ENCODE measurements at regions not wholly inside any gene's neighbourhood (a gene's known extent, or its start where the extent isn't known, plus 50 kb on each side); places are given as distances from the start of the nearest gene placed in this dataset.

DNA sequence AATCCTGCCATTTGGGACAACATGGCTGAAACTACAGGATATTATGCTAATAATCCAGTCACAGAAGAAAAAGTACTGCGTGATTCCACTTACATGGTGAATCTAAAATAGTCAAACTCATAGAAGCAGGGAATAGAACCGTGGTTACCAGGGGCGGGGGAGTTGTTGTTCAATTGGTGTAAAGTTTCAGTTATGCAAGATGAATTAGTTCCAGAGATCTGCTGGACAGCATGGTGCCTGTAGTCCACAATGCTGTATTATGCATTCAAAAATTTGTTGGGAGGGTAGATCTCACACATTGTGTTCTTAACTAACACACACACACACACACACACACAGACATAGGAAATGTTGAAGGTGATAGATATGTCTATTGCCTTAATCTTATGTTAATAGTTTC lies 480.5 kb downstream of the DMRT2 start:
- Histone ChIP-seq H3K27ac (no peak overlapping the region), H3K4me3 (no peak overlapping the region), H3K4me1 (no peaks in the 10 kb centered on the region), H3K9me3 (no peaks in the 10 kb centered on the region), H3K27me3 (no peaks in the 10 kb centered on the region), H3K36me3 (no peaks in the 10 kb centered on the region)
- TF ChIP-seq, protein P1, sequence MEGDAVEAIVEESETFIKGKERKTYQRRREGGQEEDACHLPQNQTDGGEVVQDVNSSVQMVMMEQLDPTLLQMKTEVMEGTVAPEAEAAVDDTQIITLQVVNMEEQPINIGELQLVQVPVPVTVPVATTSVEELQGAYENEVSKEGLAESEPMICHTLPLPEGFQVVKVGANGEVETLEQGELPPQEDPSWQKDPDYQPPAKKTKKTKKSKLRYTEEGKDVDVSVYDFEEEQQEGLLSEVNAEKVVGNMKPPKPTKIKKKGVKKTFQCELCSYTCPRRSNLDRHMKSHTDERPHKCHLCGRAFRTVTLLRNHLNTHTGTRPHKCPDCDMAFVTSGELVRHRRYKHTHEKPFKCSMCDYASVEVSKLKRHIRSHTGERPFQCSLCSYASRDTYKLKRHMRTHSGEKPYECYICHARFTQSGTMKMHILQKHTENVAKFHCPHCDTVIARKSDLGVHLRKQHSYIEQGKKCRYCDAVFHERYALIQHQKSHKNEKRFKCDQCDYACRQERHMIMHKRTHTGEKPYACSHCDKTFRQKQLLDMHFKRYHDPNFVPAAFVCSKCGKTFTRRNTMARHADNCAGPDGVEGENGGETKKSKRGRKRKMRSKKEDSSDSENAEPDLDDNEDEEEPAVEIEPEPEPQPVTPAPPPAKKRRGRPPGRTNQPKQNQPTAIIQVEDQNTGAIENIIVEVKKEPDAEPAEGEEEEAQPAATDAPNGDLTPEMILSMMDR (IDR thresholded peaks at IDR 0.05): no peak
- DNase-seq (ENCODE audit: low spot score): no peak

DNA sequence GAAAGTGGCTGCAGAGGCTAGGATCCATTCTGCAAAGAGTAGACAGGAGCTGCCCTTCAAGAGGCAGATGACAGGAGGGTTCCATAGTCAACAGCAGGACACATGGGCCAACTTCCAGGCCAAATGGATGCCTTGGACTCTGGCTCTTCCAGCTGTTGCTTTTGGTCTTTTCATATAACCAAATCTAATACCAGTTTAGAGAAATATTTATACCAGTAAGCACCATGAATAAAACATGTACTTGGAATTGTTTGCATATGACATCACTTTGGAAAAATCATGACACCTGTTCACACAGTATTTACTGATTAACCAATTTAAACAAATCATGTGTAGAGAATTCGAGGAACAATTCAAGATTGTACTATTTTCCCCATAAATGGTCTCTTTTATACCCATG lies 481.3 kb downstream of the DMRT2 start:
- Histone ChIP-seq H3K9me3 (no peaks in the 10 kb centered on the region), H3K4me1 (no peaks in the 10 kb centered on the region), H3K4me3 (no peak overlapping the region), H3K36me3 (no peaks in the 10 kb centered on the region), H3K27ac (no peak overlapping the region), H3K27me3 (no peaks in the 10 kb centered on the region)
- TF ChIP-seq, protein P1 (IDR thresholded peaks at IDR 0.05): no peak
- DNase-seq (ENCODE audit: low spot score): no peak

DNA sequence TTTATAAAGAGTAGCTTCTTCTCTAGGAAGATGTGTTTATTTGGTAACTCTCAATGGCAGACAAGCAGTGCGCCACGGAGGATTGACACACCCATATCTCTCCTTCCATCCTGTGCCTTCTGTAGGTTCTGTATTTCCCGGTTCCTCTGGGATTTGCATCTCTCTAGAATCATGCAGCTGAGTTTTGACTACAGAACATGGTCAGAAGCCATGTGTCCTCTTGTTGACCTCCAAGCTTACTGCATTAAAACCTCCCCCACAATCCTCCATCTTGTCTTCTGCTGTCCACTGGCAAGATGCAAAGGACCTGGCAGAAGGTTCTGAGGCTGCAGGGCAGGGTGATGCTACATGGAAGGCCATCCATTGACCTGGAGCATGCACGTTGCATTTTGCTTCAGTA lies 482.0 kb downstream of the DMRT2 start:
- Histone ChIP-seq H3K9me3 (no peaks in the 10 kb centered on the region), H3K4me1 (no peaks in the 10 kb centered on the region), H3K27me3 (no peaks in the 10 kb centered on the region), H3K4me3 (no peak overlapping the region), H3K36me3 (no peaks in the 10 kb centered on the region), H3K27ac (no peak overlapping the region)
- TF ChIP-seq, protein P1 (IDR thresholded peaks at IDR 0.05): no peak
- no peak for DNase-seq (ENCODE audit: low spot score)

DNA sequence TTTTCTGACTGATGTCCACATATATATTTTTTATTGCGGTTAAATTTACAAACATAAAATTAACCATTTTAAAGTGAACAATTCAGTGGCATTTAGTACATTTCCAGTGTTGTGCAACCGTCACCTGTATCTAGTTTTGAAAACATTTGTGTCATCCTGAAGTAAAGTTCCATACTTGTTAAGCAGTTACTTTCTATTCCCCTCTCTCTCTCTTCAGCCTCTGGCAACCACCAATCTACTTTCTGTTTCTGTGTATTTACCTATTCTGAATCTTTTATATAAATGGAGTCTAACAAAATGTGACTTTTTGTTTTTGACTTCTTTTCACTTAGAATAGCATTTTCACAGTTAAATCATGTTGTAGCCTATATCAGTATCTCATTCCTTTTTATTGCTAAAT lies 480.1 kb upstream of the SMARCA2 start:
- TF ChIP-seq, protein P1 (IDR thresholded peaks at IDR 0.05): no peak
- H3K9me3 ChIP-seq: no peaks in the 10 kb centered on the region
- no peak overlapping the region for H3K27ac ChIP-seq
- no peak overlapping the region for H3K4me3 ChIP-seq
- H3K36me3 ChIP-seq: no peaks in the 10 kb centered on the region
- H3K4me1 ChIP-seq: no peaks in the 10 kb centered on the region
- no peak for DNase-seq (ENCODE audit: low spot score)
- H3K27me3 ChIP-seq: no peaks in the 10 kb centered on the region

DNA sequence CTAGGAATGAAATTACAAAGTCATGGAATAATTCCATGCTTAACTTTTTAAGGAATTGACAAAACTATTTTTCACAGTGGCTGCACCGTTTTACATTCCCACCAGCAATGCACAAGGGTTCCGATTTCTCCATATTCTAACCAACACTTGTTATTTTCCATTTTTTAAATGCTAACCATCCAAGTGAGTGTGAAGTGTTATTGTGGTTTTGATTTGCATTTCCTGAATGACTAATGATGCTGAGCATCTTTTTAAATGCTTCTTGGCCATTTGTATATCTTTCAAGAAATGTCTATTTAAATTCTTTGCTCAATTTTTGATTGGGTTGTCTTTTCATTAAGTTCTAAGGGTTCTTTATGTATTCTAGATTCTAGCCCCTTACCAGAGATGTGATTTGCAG lies 479.5 kb upstream of the SMARCA2 start:
- TF ChIP-seq, protein P1 (IDR thresholded peaks at IDR 0.05): no peak
- DNase-seq (ENCODE audit: low spot score): no peak
- H3K36me3 ChIP-seq: no peaks in the 10 kb centered on the region
- no peaks in the 10 kb centered on the region for H3K27me3 ChIP-seq
- H3K9me3 ChIP-seq: no peaks in the 10 kb centered on the region
- no peak overlapping the region for H3K27ac ChIP-seq
- no peak overlapping the region for H3K4me3 ChIP-seq
- no peaks in the 10 kb centered on the region for H3K4me1 ChIP-seq

DNA sequence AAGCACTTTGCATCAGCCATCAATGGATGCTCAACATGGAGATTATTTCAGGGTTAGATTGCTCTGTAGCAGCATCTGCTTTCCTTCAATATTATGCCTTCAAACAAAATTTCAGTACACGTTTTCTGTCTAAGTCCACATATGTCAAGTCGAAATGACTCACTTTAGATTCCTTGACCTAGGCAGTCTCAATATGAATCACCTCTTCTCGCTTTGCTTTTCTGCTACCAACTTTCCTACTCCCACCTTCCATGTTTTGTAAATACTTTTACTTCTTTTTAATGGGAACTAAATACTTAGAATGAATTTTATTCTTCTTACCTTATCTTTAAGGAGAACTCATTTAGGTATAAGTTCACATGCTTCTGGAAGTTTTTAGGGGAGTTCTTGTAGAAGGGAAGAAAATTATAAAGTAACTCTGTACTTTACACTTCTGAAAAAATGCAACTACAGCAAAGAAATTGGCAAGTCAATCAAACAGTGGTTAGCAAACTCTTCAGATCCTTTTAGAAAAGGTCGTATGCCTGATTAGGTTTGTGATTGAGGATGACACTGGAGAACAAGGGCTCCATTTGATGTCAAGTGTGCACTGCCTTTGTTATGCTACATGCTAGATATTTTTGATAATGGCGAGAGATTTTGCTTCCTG lies 478.5 kb upstream of the SMARCA2 start:
- no peaks in the 10 kb centered on the region for H3K27me3 ChIP-seq
- no peaks in the 10 kb centered on the region for H3K36me3 ChIP-seq
- no peak for DNase-seq (ENCODE audit: low spot score)
- H3K9me3 ChIP-seq: no peaks in the 10 kb centered on the region
- no peak overlapping the region for H3K4me3 ChIP-seq
- H3K4me1 ChIP-seq: no peaks in the 10 kb centered on the region
- no peak overlapping the region for H3K27ac ChIP-seq
- TF ChIP-seq, protein P1 (IDR thresholded peaks at IDR 0.05): no peak

Measured in right atrium auricular region (tissue), 2 donors.